SH-SY5Y (cell line): ENCODE measurements at regions not wholly inside any gene's neighbourhood (a gene's known extent, or its start where the extent isn't known, plus 50 kb on each side); places are given as distances from the start of the nearest gene placed in this dataset.

Experiments used
- GATA2 ChIP-seq: IDR thresholded peaks from 2 replicates; pipeline ENCODE4 v1.6.1; 2011; ENCODE audit warnings: mild to moderate bottlenecking, low read depth, low read length
- GATA3 ChIP-seq: IDR thresholded peaks from 2 replicates; pipeline ENCODE4 v1.6.1; 2011; ENCODE audit warnings: low read depth, mild to moderate bottlenecking, low read length, moderate library complexity

- TF ChIP-seq GATA3 (no peak), GATA2 (no peak)
These were observed 593.5 kb downstream of the CETN3 start for GRCh38 chr5:89816038-89816437.

- TF ChIP-seq GATA3 = no peak
- TF ChIP-seq GATA2 = no peak
These were observed 631.8 kb downstream of the CETN3 start for GRCh38 chr5:89777758-89778157.

DNA sequence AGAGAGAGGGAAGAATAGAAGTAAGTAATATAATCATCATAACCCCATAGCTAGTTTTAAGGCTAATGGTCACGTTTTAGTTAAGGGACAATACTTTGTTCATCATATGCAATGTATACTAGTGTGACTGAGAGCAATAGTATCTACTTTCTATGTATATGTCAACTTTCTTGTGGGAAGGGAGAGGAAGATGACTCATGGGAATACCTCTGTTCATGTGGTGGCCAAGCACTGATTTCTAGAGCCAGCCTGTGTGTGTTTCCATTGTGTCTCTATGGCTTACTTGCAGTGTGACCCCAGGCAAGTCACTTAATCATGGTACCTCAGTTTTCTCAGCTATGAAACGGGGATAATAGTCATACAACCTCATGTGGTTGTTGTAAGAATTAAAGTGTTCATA lies 639.6 kb downstream of the CETN3 start:
- TF ChIP-seq GATA2 = no peak
- no peak for TF ChIP-seq GATA3

DNA sequence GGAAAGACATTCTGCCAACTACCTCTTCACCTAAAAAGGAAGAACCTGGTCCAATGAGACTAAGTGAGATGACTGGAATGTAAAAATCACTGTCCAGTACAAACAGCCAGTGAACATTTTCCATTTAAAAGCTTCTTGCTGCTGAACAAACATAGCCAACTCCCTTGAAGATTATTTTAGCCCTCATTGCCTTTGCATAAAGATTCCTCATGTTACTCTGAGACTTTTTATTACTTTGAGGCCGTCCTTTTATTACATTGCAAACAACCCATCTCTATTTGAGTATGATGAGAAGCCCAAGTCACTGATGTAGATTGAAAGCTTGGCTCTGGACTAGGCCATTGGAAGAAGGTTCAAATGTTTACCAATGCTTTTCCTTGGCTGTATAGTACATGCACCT lies 649.8 kb downstream of the CETN3 start:
- TF ChIP-seq GATA3 (no peak), GATA2 (no peak)

DNA sequence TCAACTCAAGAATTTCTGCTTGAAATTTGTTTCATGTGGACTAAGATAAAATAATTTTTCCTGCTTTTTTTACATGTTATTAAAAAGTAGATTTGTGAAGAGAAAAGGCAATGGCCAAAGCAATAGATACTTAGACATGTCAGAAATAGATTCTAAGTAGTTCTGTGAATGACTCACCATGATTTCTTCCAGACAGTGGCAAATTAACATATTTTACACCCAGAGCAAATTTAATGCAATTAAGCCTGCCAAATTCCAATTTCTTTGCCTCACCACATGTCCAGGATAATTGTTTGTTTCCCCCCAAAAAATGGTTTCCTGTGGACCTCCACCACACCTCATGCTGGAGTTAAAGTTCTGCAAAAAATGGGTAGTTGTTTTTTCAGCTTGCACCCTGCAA lies 651.4 kb downstream of the CETN3 start:
- no peak for TF ChIP-seq GATA3
- no peak for TF ChIP-seq GATA2

- no peak for TF ChIP-seq GATA2
- TF ChIP-seq GATA3 = no peak
These were observed 652.6 kb downstream of the CETN3 start for GRCh38 chr5:89756955-89757354.

GRCh38 chr5:89755024-89755423 lies 654.5 kb downstream of the CETN3 start:
- TF ChIP-seq GATA3 = no peak
- TF ChIP-seq GATA2 = no peak

DNA sequence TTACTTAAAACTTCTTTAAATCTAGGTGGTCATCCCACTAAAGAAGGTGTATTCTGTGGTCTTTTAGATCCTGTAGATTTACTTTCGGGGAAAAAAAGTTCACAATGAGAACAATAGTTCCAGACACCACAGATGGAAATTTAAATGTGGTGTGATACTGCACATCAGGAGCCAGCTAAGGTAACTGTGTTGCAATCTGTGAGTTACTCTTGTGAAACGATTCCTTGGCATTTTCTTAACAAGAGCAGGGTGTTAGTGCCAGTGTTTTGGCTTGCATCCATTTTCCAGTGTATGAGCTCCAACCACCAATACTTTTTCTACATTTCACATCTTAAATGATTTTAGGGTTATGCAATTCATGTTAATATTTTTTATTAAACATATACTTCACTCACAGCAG lies 674.5 kb downstream of the CETN3 start:
- TF ChIP-seq GATA2 (no peak), GATA3 (no peak)

- TF ChIP-seq GATA3 = no peak
- TF ChIP-seq GATA2 = no peak
These were observed 675.8 kb downstream of the CETN3 start for GRCh38 chr5:89733772-89734171.

- TF ChIP-seq GATA2 (no peak), GATA3 (no peak)
These were observed 679.8 kb downstream of the CETN3 start for GRCh38 chr5:89729623-89730301.

DNA sequence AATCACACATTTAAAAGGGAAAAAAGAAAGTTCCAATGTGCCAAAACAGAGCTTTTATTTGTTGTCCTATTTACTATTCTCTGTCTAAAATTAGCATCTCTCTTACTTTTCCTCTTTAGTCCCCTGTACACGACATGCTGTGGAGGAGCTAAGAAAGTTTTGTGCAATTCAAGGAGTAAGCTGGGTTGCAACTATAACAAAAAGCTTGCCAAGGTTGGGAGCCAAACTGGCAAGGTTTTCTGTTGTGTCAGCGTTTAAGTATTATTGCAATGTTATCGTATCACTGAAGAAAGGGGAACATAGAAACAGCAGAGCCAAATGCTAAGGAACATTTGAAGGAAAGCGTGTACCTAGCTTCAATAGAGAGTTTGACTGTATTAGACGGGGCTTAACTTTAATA lies 680.8 kb downstream of the CETN3 start:
- no peak for TF ChIP-seq GATA3
- no peak for TF ChIP-seq GATA2

DNA sequence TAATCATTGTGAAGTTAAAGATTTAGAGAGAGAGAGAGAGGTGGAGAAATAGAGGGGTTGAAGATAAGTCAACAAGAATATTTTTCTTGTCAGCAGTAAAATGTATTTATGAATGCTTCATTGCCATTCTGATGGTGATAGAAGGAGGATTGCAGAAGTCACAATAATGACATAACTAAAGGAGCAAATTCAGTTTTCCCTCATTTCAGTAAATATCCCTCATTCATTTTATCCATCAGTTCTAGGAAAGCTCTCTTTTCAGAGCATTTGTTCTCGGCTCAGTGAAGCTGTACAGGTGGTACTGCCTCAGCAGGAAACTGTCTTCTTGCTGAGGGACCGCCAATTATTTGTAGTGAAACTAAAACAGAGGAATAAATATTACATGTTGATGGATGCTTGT lies 681.4 kb downstream of the CETN3 start:
- TF ChIP-seq GATA2 (no peak), GATA3 (no peak)

DNA sequence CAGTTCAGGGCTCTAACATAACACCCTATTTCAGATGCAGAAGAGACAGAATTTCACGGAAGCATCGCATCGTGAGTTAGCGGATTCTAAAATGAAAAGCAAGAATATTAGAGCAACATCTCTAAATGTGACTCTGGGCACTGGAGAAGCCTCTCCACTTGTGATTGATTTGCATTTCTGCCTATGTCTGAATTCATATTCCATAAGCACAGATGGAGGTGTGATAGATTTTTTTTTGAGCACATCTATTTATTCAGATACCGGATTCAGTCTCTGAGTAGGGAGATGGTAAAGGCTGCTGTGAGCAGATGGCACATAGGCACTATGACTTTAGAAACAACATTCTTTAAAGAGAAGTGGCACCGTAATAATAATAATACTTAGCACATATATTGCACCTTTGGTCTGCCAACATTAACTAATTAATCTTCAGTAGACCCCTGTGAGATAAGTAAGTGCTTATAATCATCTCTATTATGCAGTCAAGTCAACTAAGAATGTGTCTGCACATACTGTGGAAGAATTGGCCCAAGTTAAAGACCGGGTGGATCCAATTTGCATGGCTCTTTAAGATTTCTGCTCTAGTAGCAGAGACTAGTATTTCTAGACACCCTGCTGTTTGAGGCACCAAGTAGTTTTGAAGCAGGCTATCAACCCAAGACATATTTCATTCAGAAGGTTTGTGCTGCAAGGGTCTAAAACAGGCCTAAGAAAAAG lies 685.0 kb downstream of the CETN3 start:
- TF ChIP-seq GATA2 (no peak), GATA3 (no peak)

DNA sequence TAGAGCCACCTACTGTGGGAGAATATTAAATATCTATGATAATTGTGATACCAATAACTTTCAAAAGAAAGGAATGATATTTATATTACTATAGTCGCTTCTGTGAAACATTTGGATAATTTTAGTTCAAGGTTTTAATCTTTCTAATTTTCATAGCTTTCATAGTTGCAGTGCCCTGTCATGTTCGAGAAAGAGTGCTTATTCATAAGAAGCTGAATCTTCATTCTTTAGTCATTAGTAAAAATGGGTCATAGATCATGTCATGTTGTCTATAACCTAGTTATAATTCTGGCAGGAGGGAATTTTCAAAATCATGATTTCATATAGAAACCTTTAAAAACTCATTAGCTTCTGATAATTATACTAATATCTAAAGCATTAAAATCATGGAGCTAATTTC lies 685.6 kb downstream of the CETN3 start:
- TF ChIP-seq GATA3 = no peak
- no peak for TF ChIP-seq GATA2

- TF ChIP-seq GATA3 (no peak), GATA2 (no peak)
These were observed 687.0 kb downstream of the CETN3 start for GRCh38 chr5:89722538-89722937.

DNA sequence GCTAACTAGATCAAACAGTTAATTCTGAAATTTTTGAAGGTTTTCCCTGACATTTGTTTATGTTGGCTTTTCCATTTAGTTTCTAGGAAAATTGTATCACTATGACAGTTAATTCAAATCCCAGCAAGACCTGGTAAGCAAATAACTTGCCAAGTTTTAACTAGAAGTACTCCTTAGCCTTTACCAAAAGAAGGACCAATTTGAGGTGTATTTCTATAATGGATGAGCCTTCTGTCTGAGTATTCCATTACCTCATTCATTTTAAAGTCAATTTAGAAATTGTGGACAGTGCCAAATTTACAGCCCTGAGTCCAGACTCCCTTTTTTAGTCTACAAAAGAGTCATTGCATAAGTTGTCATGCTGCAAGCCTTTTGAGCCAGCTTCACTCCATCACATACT lies 687.6 kb downstream of the CETN3 start:
- no peak for TF ChIP-seq GATA2
- TF ChIP-seq GATA3 = no peak
